GM12875 (cell line): ENCODE measurements at regions not wholly inside any gene's neighbourhood (a gene's known extent, or its start where the extent isn't known, plus 50 kb on each side); places are given as distances from the start of the nearest gene placed in this dataset.

Experiments
- H3K4me3 ChIP-seq: one replicate; pipeline ENCODE4 v1.5.1; 2011; ENCODE audit warnings: low read depth, low read length, control low read depth
- TF ChIP-seq, protein P1 (sequence below): IDR thresholded peaks from 2 replicates; pipeline ENCODE4 v1.5.1; 2011; ENCODE audit warnings: low read depth, mild to moderate bottlenecking, control low read depth, inconsistent platforms, low read length, moderate library complexity, borderline replicate concordance; ENCODE audit not compliant: insufficient read depth

DNA sequence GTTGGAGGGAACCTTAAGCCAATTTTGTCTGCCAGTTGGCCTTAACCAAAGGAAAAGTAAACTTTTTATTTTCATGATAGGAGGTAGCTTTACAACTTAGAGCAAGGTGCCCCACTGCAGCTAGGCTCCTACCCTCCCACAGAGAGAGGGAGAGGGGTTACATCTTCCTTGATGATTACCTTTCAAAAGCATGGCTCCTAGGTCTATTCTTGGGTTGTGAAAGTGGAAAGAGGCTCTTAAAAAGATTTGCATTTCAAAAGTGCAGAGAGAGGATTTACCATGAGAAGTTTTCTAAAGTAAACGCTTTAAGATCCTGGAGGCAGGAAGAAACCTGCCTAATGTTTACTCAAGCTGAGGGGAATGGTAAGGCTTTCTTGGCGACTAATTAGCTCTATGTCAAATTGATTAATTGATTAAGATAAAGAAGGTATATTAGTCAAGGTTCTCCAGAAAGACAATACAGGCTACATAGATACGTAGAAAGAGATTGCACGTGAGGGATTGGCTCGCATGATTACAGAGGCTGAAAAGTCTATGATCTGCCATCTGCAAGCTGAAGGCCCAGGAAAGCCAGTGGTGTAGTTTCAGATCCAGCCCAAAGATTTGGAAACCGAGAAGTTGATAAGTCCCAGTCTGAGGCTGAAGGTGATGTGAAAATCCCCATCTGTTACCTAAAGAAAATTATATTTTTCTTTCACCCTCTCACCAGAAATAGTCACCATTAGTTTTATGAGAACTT, 333.8 kb upstream of the CTNND2 start:
- no peak overlapping the region for H3K4me3 ChIP-seq

DNA sequence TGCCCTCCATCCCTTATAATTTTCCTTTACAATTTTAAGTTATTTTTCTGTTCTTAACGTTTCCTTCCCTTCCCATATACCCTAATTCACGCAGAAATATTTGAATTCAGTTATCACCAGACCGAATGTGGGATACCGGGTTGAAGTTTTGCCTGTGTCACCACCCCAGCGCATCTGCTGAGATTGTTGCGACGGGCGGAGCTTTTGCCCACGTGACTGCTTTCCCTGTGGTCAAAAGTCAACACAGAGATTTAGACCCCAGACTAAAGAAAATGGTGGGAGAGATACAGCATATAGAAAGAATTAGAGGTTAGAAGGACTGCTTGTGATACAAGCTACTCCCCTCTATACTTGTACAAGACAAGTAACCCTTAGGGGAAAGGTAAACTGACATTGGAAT, 326.4 kb upstream of the CTNND2 start:
- H3K4me3 ChIP-seq = no peak overlapping the region
- TF ChIP-seq, protein P1, sequence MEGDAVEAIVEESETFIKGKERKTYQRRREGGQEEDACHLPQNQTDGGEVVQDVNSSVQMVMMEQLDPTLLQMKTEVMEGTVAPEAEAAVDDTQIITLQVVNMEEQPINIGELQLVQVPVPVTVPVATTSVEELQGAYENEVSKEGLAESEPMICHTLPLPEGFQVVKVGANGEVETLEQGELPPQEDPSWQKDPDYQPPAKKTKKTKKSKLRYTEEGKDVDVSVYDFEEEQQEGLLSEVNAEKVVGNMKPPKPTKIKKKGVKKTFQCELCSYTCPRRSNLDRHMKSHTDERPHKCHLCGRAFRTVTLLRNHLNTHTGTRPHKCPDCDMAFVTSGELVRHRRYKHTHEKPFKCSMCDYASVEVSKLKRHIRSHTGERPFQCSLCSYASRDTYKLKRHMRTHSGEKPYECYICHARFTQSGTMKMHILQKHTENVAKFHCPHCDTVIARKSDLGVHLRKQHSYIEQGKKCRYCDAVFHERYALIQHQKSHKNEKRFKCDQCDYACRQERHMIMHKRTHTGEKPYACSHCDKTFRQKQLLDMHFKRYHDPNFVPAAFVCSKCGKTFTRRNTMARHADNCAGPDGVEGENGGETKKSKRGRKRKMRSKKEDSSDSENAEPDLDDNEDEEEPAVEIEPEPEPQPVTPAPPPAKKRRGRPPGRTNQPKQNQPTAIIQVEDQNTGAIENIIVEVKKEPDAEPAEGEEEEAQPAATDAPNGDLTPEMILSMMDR = no peak

More for the DNA sequence above, 333.8 kb upstream of the CTNND2 start:
- TF ChIP-seq, protein P1 = no peak

DNA sequence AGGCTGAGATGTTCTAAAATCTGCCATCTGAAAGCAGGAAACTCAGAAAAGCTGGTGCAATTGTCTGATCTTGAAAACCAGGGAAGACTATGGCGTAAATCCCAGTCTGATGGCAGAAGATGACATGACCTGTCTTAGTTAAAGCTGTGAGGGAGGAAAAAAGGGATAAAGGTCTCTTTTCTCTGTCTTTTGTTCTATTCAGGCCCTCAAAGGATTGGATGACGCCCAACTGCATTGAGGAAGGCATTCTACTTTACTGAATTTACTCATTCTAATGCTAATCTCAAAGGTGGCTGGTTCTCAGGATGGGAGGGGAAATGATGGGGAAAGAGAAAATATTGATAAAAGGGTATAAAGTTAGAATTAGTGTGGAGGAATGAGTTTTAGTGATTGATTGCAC, 312.8 kb upstream of the CTNND2 start:
- TF ChIP-seq, protein P1 = no peak
- H3K4me3 ChIP-seq = no peak overlapping the region

DNA sequence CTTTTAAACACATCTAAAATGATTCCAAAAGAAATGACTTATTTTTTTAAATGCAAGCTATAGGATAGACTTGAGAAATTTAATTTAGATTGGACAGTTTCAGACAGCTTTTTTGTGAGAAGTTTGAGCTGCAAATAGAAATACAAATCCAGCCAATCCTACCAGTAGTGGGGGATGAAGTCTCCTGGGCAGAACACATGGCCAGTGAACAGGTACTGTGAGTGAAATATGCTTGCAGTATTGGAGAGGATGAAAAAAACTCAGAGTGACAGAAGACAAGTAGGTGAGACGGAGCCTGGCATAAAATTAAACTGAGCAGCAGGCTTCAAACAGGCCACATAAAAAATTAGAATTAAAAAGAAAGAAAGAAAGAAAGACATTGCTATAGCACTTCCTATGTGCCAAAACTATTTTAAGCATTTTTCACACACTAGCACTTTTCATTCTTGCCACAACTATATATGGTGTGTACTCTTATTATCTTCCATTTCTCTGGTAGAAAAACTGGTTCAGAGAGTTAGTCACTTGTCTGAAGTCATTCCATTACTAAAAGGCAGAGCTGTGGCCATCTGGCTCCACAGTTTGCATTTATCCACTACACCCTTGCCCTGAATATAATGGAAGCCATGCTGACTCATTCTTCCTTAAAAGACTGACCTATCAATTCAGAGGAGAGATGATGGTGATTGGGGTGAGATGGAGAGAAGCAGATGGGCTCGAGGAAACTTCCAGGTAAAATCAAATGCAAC, 310.2 kb upstream of the CTNND2 start:
- TF ChIP-seq, protein P1 = no peak

DNA sequence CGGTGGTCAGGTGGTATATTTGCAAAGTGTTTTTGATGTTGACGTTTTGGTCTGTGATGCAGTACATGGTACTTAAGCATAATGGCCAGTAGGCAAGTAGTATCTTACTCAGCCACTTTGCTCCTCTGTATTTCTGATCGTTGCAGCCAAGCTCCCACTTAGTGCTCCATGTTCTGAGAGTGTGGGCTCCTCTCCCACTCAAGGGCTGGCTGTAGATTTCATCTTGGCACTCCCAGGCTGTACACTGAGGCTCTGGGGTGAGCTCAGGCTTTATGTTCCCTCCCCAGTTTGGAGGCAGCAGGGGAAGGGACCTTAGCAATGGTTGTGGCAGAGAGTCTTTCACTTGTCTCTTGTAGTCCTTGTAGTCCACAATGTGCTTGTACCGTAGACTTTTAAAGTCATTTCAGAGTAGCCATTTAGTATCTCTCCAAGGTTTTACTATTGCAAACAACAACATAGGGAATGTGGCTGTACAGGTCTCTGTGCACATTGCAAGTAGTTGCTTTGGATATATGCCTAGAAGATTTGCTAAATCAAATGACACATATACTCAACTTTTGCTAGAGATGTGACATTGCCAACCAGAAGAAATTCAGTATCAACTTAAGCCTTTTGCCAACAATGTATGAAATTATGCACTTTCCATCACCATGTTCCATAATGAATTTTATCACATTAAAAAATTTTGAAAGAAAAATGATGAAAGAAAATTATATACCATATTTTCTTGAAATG, 304.3 kb upstream of the CTNND2 start:
- H3K4me3 ChIP-seq = no peak overlapping the region
- TF ChIP-seq, protein P1 = no peak

More for the DNA sequence above, 310.2 kb upstream of the CTNND2 start:
- H3K4me3 ChIP-seq = no peak overlapping the region

DNA sequence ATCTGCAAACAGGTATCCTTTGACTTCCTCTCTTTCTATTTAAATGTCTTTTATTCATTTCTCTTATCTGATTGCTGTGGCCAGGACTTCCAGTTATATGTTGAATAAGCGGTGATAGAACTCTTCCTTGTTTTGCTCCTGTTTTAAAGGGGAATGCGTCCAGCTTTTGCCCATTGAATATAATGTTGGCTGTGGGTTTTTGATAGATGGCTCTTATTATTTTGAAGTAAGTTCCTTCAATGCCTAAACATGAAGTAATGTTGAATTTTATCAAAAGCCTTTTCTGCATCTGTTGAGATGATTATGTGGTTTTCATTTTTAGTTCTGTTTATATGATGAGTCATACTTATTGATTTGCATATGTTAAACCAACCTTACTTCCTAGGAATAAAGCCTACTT, 300.5 kb upstream of the CTNND2 start:
- H3K4me3 ChIP-seq = no peak overlapping the region
- TF ChIP-seq, protein P1 = no peak
